ENCODE measurements at regions not wholly inside any gene's neighbourhood (a gene's known extent, or its start where the extent isn't known, plus 50 kb on each side); places are given as distances from the start of the nearest gene placed in this dataset.

DNA sequence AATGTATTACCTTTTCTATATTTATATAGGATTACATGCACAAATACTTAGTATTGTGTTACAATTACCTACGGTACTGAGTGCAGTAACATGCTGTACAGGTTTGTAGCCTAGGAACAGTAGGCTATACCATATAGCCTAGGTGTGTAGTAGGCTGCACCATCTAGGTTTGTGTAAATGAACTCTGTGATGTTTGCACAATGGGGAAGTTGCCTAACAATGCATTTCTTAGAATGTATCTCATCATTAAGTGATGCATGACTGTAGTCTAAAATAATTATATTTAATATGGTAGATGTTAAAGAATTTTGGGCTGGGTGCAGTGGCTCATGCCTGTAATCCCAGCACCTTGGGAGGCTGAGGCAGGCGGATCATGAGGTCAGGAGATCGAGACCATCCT, 281.0 kb downstream of the KLF13 start:
- no TSS peak for BruUV-seq (replicated peaks)
- Histone ChIP-seq H3K9ac (replicated peaks; ENCODE audit: extremely low read depth, insufficient read depth, low read length) (no peak overlapping the region), H3K27me3 (ENCODE audit: control insufficient read depth in 2 of 2, insufficient read depth in 2 of 2, low read length in 2 of 2) (no peaks in the 10 kb centered on the region), H3K9me1 (replicated peaks; ENCODE audit: control insufficient read depth, extremely low read depth, insufficient read depth, low read length) (no peaks in the 10 kb centered on the region), H3K36me3 (ENCODE audit: control insufficient read depth in 2 of 2, extremely low read depth in 1 of 2, insufficient read depth in 2 of 2, low read length in 2 of 2) (no peaks in the 10 kb centered on the region), H2AFZ (ENCODE audit: low read depth, low read length) (no peak overlapping the region), H3K9me3 (replicated peaks; ENCODE audit: control insufficient read depth, insufficient read depth, low read length) (no peaks in the 10 kb centered on the region), H3K4me1 (ENCODE audit: control insufficient read depth, extremely low read depth, insufficient read depth, low read length) (no peaks in the 10 kb centered on the region), H3K27ac (ENCODE audit: insufficient read depth, low read depth, low read length) (no peak overlapping the region), H3K79me2 (ENCODE audit: control insufficient read depth, insufficient read depth, low read length) (no peaks in the 10 kb centered on the region), H3K4me2 (ENCODE audit: insufficient read depth, low read length) (no peak overlapping the region), H3K4me3 (replicated peaks in 1 of 3; ENCODE audit: insufficient read depth in 1 of 3, low read depth in 1 of 3, low read length in 3 of 3) (no peak overlapping the region), H4K20me1 (replicated peaks; ENCODE audit: control insufficient read depth, extremely low read depth, insufficient read depth, low read length) (no peaks in the 10 kb centered on the region)
- DNase-seq (ENCODE audit: low read depth, low spot score) (no peak), FAIRE-seq (no peak)
- CTCF ChIA-PET: no interaction called here
- TF ChIP-seq, protein P1, sequence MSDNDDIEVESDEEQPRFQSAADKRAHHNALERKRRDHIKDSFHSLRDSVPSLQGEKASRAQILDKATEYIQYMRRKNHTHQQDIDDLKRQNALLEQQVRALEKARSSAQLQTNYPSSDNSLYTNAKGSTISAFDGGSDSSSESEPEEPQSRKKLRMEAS (IDR thresholded peaks at IDR 0.05; ENCODE audit: insufficient read depth, insufficient read length): no peak
- no peak for TF ChIP-seq POLR2AphosphoS5 (IDR thresholded peaks at IDR 0.05; ENCODE audit: insufficient read depth, low read depth, low read length)
- no peak for TF ChIP-seq POLR2A (IDR thresholded peaks at IDR 0.05; ENCODE audit: low read depth, low read length)
- TF ChIP-seq GATA2 (IDR thresholded peaks at IDR 0.05; ENCODE audit: insufficient read depth, insufficient read length, low read depth, low read length): no peak
- TF ChIP-seq, protein P2, sequence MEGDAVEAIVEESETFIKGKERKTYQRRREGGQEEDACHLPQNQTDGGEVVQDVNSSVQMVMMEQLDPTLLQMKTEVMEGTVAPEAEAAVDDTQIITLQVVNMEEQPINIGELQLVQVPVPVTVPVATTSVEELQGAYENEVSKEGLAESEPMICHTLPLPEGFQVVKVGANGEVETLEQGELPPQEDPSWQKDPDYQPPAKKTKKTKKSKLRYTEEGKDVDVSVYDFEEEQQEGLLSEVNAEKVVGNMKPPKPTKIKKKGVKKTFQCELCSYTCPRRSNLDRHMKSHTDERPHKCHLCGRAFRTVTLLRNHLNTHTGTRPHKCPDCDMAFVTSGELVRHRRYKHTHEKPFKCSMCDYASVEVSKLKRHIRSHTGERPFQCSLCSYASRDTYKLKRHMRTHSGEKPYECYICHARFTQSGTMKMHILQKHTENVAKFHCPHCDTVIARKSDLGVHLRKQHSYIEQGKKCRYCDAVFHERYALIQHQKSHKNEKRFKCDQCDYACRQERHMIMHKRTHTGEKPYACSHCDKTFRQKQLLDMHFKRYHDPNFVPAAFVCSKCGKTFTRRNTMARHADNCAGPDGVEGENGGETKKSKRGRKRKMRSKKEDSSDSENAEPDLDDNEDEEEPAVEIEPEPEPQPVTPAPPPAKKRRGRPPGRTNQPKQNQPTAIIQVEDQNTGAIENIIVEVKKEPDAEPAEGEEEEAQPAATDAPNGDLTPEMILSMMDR (IDR thresholded peaks at IDR 0.05; ENCODE audit: extremely low read depth in 1 of 2, insufficient read depth in 1 of 2, low read depth in 1 of 2, low read length in 2 of 2): no peak
- TF ChIP-seq EZH2 (IDR thresholded peaks at IDR 0.05; ENCODE audit: borderline replicate concordance, low read depth, low read length, severe bottlenecking): no peak
- no peak for TF ChIP-seq FOS (IDR thresholded peaks at IDR 0.05; ENCODE audit: borderline replicate concordance, insufficient read depth, low read length)
- TF ChIP-seq MYC (IDR thresholded peaks at IDR 0.05; ENCODE audit: low read depth, low read length): no peak
- TF ChIP-seq JUN (IDR thresholded peaks at IDR 0.05; ENCODE audit: borderline replicate concordance, insufficient read depth, insufficient read length, low read depth): no peak
- POLR2A ChIA-PET: no interaction called here
- dilution Hi-C loops (cut with MboI; ENCODE audit: extremely low pct_ligation_motif_present, low sequenced_read_pairs) (no loop called here), intact Hi-C loops (cut with micrococcal nuclease) (no loop called here)

Measured in endothelial cell of umbilical vein (primary cell).